Ammon's horn (tissue), 1 donor: ENCODE measurements at regions not wholly inside any gene's neighbourhood (a gene's known extent, or its start where the extent isn't known, plus 50 kb on each side); places are given as distances from the start of the nearest gene placed in this dataset.
"Not testable (repeated sequence)": the region's sequence is repeated elsewhere in the genome, so short reads cannot be mapped to it uniquely, and the experiment has no call there.

Experiments
- DNase-seq: peaks from one replicate; pipeline ENCODE4 v3.0.0-alpha.2; 2016; ENCODE audit warnings: low spot score

GRCh38 chr11:26839911-26840698 is 118.2 kb upstream of the SLC5A12 start:
- no peak for DNase-seq

GRCh38 chr11:26841818-26842473 is 120.1 kb upstream of the SLC5A12 start:
- no peak for DNase-seq

- no peak for DNase-seq
Measured at GRCh38 chr11:26842478-26843282, 120.8 kb upstream of the SLC5A12 start.

- no peak for DNase-seq
Measured at GRCh38 chr11:26843539-26843938, 121.7 kb upstream of the SLC5A12 start.

- DNase-seq = no peak
Measured at GRCh38 chr11:26844963-26845362, 123.1 kb upstream of the SLC5A12 start.

GRCh38 chr11:26846227-26846626 is 124.4 kb upstream of the SLC5A12 start:
- DNase-seq = no peak

- peak; percentile 6 for DNase-seq
Measured at GRCh38 chr11:26847459-26847858, 125.6 kb upstream of the SLC5A12 start.

- no peak for DNase-seq
Measured at GRCh38 chr11:26847977-26848376, 126.1 kb upstream of the SLC5A12 start.

- DNase-seq = peak; percentile 14
Measured at GRCh38 chr11:26849036-26849435, 127.2 kb upstream of the SLC5A12 start.

GRCh38 chr11:26851291-26851690 is 129.4 kb upstream of the SLC5A12 start:
- DNase-seq = no peak

- peak; percentile 38 for DNase-seq
Measured at GRCh38 chr11:26851696-26852095, 129.8 kb upstream of the SLC5A12 start.

- DNase-seq = no peak
Measured at GRCh38 chr11:26858098-26858497, 135.8 kb upstream of the FIBIN start.

- no peak for DNase-seq
Measured at GRCh38 chr11:26859416-26859815, 134.5 kb upstream of the FIBIN start.

- DNase-seq = no peak
Measured at GRCh38 chr11:26860091-26860780, 133.7 kb upstream of the FIBIN start.

- no peak for DNase-seq
Measured at GRCh38 chr11:26860895-26861294, 133.0 kb upstream of the FIBIN start.

GRCh38 chr11:26862801-26863200 is 131.1 kb upstream of the FIBIN start:
- no peak for DNase-seq

- DNase-seq = no peak
Measured at GRCh38 chr11:26865703-26866102, 128.2 kb upstream of the FIBIN start.

GRCh38 chr11:26867286-26867685 is 126.6 kb upstream of the FIBIN start:
- DNase-seq = no peak

- DNase-seq = no peak
Measured at GRCh38 chr11:26878959-26879581, 114.8 kb upstream of the FIBIN start.

- not testable (repeated sequence) for DNase-seq
Measured at GRCh38 chr11:26882363-26882880, 111.5 kb upstream of the FIBIN start.

- DNase-seq = no peak
Measured at GRCh38 chr11:26891501-26891900, 102.4 kb upstream of the FIBIN start.
